ENCODE measurements at regions not wholly inside any gene's neighbourhood (a gene's known extent, or its start where the extent isn't known, plus 50 kb on each side); places are given as distances from the start of the nearest gene placed in this dataset.
A peak's percentile ranks its signal among the peaks of the same experiment; 100 is the strongest.

GRCh38 chr11:69575296-69576068 is 65.5 kb upstream of the CCND1 start (continued):
- 0 out of 2 replicates have a peak, but pooled peaks have one; percentile 23 for TF ChIP-seq ZNF512 (tag; IDR thresholded peaks at IDR 0.05)

GRCh38 chr11:69576069-69576782 is 64.7 kb upstream of the CCND1 start:
- no TSS peak for BruUV-seq (replicated peaks)
- 3% methylated on average over 9 of the region's 10 CpGs for WGBS (ENCODE audit: insufficient coverage, low coverage, missing lambda C conversion rate)
- no peak overlapping the region for H2AFZ ChIP-seq (ENCODE audit: low read depth, low read length)
- H4K20me1 ChIP-seq (replicated peaks; ENCODE audit: control insufficient read depth, insufficient read depth, low read length), result peaks cover 5% of the 10 kb centered on the region; the same call in 1 of the 2 replicates
- peaks cover 7 to 15% of the 10 kb centered on the region in 2 experiments for H3K4me1 ChIP-seq (replicated peaks in 1 of 2; ENCODE audit: control insufficient read depth in 2 of 2, insufficient read depth in 2 of 2, low read length in 2 of 2)
- no peaks in the 10 kb centered on the region for H3K9me1 ChIP-seq (ENCODE audit: control insufficient read depth, insufficient read depth, low read length)
- ChIA-PET CTCF (ENCODE audit: low intra/inter-chr PET ratio) (no interaction called here), POLR2A (interaction anchor here (1.2 kb wide), 1 partner anchor 24 kb away, joined by 4 read pairs; no protein-coding TSS in a partner anchor)
- H3K27ac ChIP-seq (ENCODE audit: extremely low read depth, low read depth, low read length), result no peak overlapping the region
- peak in 1 of 4 experiments; percentile 28 for DNase-seq (ENCODE audit: extremely low read depth in 1 of 4, low spot score in 3 of 4)
- H3K9ac ChIP-seq (ENCODE audit: insufficient read depth in 1 of 2, low read depth in 2 of 2, low read length in 2 of 2), result peak overlapping the region in 1 of 2 experiments; percentile 64; a peak in 2 of 4 replicates
- no peak overlapping the region for H3K4me3 ChIP-seq
- H3K27me3 ChIP-seq (ENCODE audit: control insufficient read depth in 2 of 2, insufficient read depth in 2 of 2, low read length in 2 of 2), result peaks cover 32 to 70% of the 10 kb centered on the region in 2 experiments
- H3K4me2 ChIP-seq (ENCODE audit: insufficient read depth, low read length), result no peak overlapping the region
- no peaks in the 10 kb centered on the region for H3K79me2 ChIP-seq (ENCODE audit: control insufficient read depth, insufficient read depth, low read length)
- peak; percentile 66 for ATAC-seq
- H3K9me3 ChIP-seq (replicated peaks; ENCODE audit: control insufficient read depth, insufficient read depth, low read depth, low read length), result no peaks in the 10 kb centered on the region
- in situ Hi-C loops (cut with MboI), result no loop called here
- FAIRE-seq, result no peak
- H3K36me3 ChIP-seq (ENCODE audit: control insufficient read depth, insufficient read depth, low read length), result no peaks in the 10 kb centered on the region
- intact Hi-C loops (cut with micrococcal nuclease), result no loop called here
- TF ChIP-seq EP300 (IDR thresholded peaks at IDR 0.05; ENCODE audit: low read length) (no peak), MEIS2 (IDR thresholded peaks at IDR 0.05; ENCODE audit: partially characterized antibody) (no peak), ARID1B (IDR thresholded peaks at IDR 0.05) (peak; percentile 59), TCF7L2 (IDR thresholded peaks at IDR 0.05; ENCODE audit: low read depth, low read length) (no peak), FOXA3 (CRISPR knock-in tag; conservative IDR thresholded peaks at IDR 0.05 in 1 of 2, IDR thresholded peaks at IDR 0.05 in 1 of 2) (no peak), ZNF655 (CRISPR knock-in tag; IDR thresholded peaks at IDR 0.05) (no peak), SIRT6 (IDR thresholded peaks at IDR 0.05; ENCODE audit: low read depth, low read length) (no peak), NR3C1 (CRISPR knock-in tag; IDR thresholded peaks at IDR 0.05) (no peak), CTBP1 (IDR thresholded peaks at IDR 0.05; ENCODE audit: borderline replicate concordance) (peak; percentile 75; the same call in 1 of the 2 replicates), ZNF146 (CRISPR knock-in tag; IDR thresholded peaks at IDR 0.05; ENCODE audit: unreplicated experiment) (no peak), NCOA6 (IDR thresholded peaks at IDR 0.05) (no peak), COPS2 (conservative IDR thresholded peaks at IDR 0.05) (no peak)
